ENCODE measurements at regions not wholly inside any gene's neighbourhood (a gene's known extent, or its start where the extent isn't known, plus 50 kb on each side); places are given as distances from the start of the nearest gene placed in this dataset.
"Not testable (repeated sequence)": the region's sequence is repeated elsewhere in the genome, so short reads cannot be mapped to it uniquely, and the experiment has no call there.

GRCh38 chr6:60524770-60525169 is 1761.3 kb downstream of the KHDRBS2 start:
- not testable (repeated sequence) for TF ChIP-seq POLR2A, POLR2AphosphoS5 (IDR thresholded peaks at IDR 0.05)

Measured in spleen (tissue), 3 donors.